Neural progenitor cell (in vitro differentiated cells): ENCODE measurements at regions not wholly inside any gene's neighbourhood (a gene's known extent, or its start where the extent isn't known, plus 50 kb on each side); places are given as distances from the start of the nearest gene placed in this dataset.

Experiments
- DNase-seq: peaks from one replicate; pipeline ENCODE4 v3.0.0-alpha.2; 2016; ENCODE audit warnings: low spot score
- H2AFZ ChIP-seq: fragments of 200-600 bp; sonication (generic); replicated peaks from 2 replicates; pipeline ENCODE4 v1.6.1; 2016; ENCODE audit warnings: antibody characterized with exemption
- H3F3A ChIP-seq: fragments of 200-600 bp; sonication (generic); 2 replicates; pipeline ENCODE4 v1.6.1; 2016; ENCODE audit warnings: antibody characterized with exemption, low read depth
- H3K27ac ChIP-seq: fragments of 200-600 bp; sonication (generic); 2 replicates; pipeline ENCODE4 v1.5.1; 2016; ENCODE audit warnings: mild to moderate bottlenecking
- H3K27me3 ChIP-seq: fragments of 200-600 bp; sonication (generic); 2 replicates; pipeline ENCODE4 v1.6.1; 2016; ENCODE audit warnings: mild to moderate bottlenecking, moderate library complexity
- H3K36me3 ChIP-seq: fragments of 200-600 bp; sonication (generic); 2 replicates; pipeline ENCODE4 v1.5.1; 2016
- H3K4me1 ChIP-seq: fragments of 200-600 bp; sonication (generic); 2 replicates; pipeline ENCODE4 v1.6.1; 2016; ENCODE audit warnings: mixed run types
- H3K4me2 ChIP-seq: fragments of 200-600 bp; sonication (generic); 2 replicates; pipeline ENCODE4 v1.6.1; 2016
- H3K4me3 ChIP-seq: fragments of 200-600 bp; sonication (generic); 2 replicates; pipeline ENCODE4 v1.5.1; 2016
- H3K79me2 ChIP-seq: fragments of 200-600 bp; sonication (generic); 2 replicates; pipeline ENCODE4 v1.6.1; 2016; ENCODE audit warnings: low read depth
- H3K9ac ChIP-seq: fragments of 200-600 bp; sonication (generic); 2 replicates; pipeline ENCODE4 v1.6.1; 2016
- H3K9me3 ChIP-seq: fragments of 200-600 bp; sonication (generic); 2 replicates; pipeline ENCODE4 v1.5.1; 2016; ENCODE audit warnings: low read depth
- H4K20me1 ChIP-seq: fragments of 200-600 bp; sonication (generic); 2 replicates; pipeline ENCODE4 v1.6.1; 2016; ENCODE audit warnings: low read depth
- H3K27ac Mint-ChIP-seq: 3 replicates; pipeline ENCODE4 v1.8.0; 2021; ENCODE audit warnings: mixed read lengths
- H3K27me3 Mint-ChIP-seq: 2 replicates; pipeline ENCODE4 v1.8.0; 2022; ENCODE audit warnings: low read depth, mild to moderate bottlenecking, inconsistent platforms, moderate library complexity, mixed read lengths; ENCODE audit not compliant: insufficient read depth
- H3K36me3 Mint-ChIP-seq: 3 replicates; pipeline ENCODE4 v1.8.0; 2021; ENCODE audit warnings: mixed read lengths
- H3K4me1 Mint-ChIP-seq: 3 replicates; pipeline ENCODE4 v1.8.0; 2021; ENCODE audit warnings: mixed read lengths
- H3K4me3 Mint-ChIP-seq: 3 replicates; pipeline ENCODE4 v1.8.0; 2021; ENCODE audit warnings: mild to moderate bottlenecking, moderate library complexity, mixed read lengths
- H3K9me3 Mint-ChIP-seq: 3 replicates; pipeline ENCODE4 v1.8.0; 2020; ENCODE audit warnings: mixed read lengths
- CTCF ChIP-seq: fragments of 200-600 bp; sonication (generic); IDR thresholded peaks from 2 replicates; pipeline ENCODE4 v1.5.1; 2017; ENCODE audit warnings: antibody characterized with exemption, mild to moderate bottlenecking
- EZH2 ChIP-seq: fragments of 200-600 bp; sonication (generic); IDR thresholded peaks from 2 replicates; pipeline ENCODE4 v1.6.1; 2017; ENCODE audit warnings: antibody characterized with exemption, mild to moderate bottlenecking, moderate library complexity
- EZH2phosphoT487 ChIP-seq: fragments of 200-600 bp; sonication (generic); IDR thresholded peaks from 2 replicates; pipeline ENCODE4 v1.6.1; 2017; ENCODE audit warnings: antibody characterized with exemption

- Histone ChIP-seq H3K4me3 (no peak overlapping the region), H3K4me1 (no peaks in the 10 kb centered on the region), H3K4me2 (no peak overlapping the region), H4K20me1 (no peaks in the 10 kb centered on the region), H2AFZ (no peak overlapping the region), H3K9me3 (no peaks in the 10 kb centered on the region), H3K79me2 (no peaks in the 10 kb centered on the region), H3K27me3 (no peaks in the 10 kb centered on the region), H3K27ac (no peak overlapping the region), H3K9ac (no peak overlapping the region), H3K36me3 (no peaks in the 10 kb centered on the region), H3F3A (no peaks in the 10 kb centered on the region)
- H3K9me3 Mint-ChIP-seq = no peaks in the 10 kb centered on the region
- no peak overlapping the region for H3K27ac Mint-ChIP-seq
- DNase-seq = no peak
- H3K36me3 Mint-ChIP-seq = no peaks in the 10 kb centered on the region
- no peak overlapping the region for H3K4me3 Mint-ChIP-seq
- H3K27me3 Mint-ChIP-seq = peaks cover under 1% of the 10 kb centered on the region
- TF ChIP-seq EZH2 (no peak), EZH2phosphoT487 (no peak), CTCF (no peak)
- H3K4me1 Mint-ChIP-seq = no peaks in the 10 kb centered on the region
These were observed 49.8 kb upstream of the XYLT1 start for GRCh38 chr16:17520561-17520960.
